GM18870 (cell line): ENCODE measurements at regions not wholly inside any gene's neighbourhood (a gene's known extent, or its start where the extent isn't known, plus 50 kb on each side); places are given as distances from the start of the nearest gene placed in this dataset.
"Not testable (repeated sequence)": the region's sequence is repeated elsewhere in the genome, so short reads cannot be mapped to it uniquely, and the experiment has no call there.

ENCODE experiments used
- ATAC-seq: cut with Tn5 transposase; IDR thresholded peaks from one replicate; pipeline ENCODE4 v1.9.1; 2021; ENCODE audit warnings: moderate library complexity; ENCODE audit not compliant: unreplicated experiment

DNA sequence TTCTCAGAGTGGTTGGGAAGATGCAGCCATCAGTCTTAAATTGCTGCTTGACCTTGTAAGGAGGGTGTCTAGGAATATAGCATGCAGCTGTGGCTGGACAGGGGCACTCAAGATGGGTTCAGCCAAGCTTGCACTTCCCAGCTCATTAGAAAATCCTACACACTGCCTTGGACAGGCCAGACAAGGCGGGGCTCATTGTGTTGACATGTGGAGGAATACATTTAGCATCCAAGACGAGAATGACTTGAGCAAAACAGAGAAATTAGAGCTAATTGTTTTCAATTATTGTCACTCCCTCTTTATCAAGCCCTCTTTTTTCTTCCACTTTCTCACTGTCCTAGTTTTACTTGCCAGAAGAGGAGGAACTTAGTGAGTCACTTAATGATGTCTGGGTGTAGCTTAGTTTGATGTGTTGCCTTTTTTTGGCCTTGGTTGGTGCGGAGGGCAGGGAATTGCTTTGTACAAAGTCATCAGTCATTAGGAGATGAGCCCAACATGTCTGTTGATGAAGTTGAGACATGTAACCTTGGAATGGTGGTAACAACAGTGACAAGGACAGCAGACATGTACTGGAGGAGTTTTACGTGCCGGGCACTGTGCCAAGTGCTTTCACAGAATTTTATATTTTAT lies 1219.3 kb upstream of the WWC1 start:
- ATAC-seq: no peak

DNA sequence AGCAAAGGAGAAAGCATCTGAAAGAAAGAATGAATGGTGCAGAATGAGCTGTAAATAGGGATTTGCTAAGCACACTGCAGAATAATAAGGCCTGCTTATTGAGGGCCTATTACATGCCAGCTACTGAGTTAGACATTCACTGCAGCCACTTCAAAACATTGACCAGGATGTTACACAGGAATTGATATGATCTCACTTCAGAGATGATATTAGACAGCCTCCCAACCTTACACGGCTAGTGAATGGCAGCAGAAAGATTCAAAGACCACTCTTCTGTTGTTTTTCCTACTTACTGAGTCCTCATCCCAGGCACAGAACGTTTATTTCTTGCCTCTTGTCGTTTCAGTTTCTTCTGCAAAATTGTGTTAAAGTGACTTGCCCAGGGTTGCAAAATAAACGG lies 1209.9 kb upstream of the WWC1 start:
- no peak for ATAC-seq

DNA sequence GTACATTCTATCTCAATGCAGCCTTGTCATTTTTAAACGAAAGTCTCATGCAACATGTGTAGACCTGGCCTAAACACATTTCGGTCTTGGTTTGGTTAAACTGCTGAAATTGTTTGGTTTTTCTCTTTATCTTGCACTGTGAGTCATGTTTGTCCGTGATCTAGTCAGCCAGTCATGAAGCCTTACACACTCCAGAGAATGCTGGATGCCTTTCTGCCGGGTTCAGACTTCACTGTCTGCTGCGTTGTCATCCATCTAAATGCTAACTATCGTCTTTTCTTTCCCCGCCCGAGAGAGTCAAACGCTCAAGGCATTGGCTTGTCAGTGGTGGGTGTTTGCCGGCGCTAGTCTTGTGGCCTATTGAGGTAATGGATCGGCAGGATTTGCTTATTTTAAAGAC lies 1194.6 kb upstream of the WWC1 start:
- no peak for ATAC-seq

DNA sequence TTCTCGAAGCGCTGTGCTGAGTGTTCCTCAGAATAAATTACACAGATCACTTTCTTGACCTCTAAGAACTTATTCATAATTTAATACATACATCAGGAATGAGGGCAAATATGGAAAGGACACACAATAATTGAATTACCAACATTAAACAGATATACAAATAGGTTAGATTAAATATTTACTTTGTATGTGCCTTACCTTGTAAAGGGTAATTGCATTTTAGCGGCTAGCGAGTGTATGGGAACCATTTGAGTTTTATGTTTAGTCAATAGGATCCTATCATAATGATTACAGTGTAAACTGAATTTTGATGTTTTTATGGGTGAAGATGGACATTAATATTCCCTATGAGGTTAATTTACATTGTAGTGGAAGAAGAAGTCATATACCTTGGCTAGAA lies 1187.1 kb upstream of the WWC1 start:
- ATAC-seq: no peak

DNA sequence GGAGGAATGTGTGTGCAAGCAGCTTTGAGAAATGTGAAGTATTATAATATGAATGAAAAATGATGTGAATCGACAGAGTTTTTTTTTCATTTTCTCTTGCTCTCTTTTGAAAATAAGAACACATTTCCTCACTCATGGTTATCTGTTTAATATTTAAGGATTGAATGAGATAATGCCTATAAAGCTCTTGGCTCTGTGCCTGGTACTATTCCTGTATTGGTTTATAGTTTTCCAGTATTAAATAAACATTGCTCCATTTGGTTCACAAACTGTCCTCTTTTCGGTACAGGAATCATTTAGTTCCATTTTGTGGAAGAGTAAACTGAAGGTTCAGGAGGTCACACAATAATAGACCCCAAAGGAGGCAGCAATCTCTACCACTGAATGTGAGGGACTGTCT lies 1185.5 kb upstream of the WWC1 start:
- no peak for ATAC-seq

DNA sequence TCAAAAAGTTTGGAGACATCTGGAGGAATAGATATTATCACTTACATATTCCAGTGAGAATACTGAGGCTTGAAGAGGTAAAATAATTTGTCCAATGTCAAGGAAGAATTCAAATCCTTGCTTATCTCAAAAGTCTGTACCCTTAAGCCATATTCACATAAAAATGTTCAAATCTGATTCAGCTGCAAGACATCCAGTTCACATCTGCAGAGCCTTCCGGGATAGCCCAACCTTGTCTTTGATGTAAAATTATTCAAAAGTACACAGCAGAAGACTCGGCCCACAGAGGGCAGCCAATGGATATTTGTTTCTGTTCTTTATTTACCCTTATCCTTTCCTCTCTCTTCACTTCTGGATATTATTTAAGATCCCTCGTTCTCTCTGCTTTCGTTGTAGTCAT lies 1183.8 kb upstream of the WWC1 start:
- ATAC-seq: no peak

DNA sequence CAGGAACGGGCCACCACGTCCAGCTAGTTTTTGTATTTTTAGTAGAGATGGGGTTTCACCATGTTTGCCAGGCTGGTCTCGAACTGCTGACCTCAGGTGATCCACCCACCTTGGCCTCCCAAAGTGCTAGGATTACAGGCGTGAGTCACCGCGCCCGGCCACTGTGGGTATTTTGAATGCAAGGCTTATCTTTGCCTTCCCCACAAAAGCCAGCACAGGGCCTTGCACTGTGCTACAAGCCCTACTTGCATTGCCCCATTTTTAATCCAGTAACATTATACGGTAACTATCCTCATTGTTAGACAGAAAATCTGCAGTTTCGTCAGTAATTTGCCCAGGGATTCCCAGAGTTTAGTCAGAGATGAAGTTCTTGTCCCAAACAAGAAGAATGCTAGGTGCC lies 1183.2 kb upstream of the WWC1 start:
- not testable (repeated sequence) for ATAC-seq

DNA sequence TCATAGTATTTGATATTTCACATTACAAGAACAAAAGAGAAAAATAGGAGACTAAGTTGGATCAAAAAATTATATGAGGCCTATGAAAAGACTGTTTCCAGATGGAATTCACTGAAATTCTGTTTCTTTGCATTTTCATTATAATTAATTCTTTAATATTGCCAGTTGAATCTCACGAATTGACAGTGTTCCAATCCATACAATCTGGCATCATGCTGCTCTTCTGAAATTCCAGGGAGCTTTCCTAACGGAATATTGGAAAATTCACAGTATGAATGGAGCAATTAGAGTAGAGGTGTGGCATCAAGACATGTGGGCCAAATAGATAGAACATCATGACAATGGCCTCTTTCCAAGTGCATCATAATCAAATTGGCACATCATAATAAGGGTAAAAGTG lies 1178.9 kb upstream of the WWC1 start:
- no peak for ATAC-seq

DNA sequence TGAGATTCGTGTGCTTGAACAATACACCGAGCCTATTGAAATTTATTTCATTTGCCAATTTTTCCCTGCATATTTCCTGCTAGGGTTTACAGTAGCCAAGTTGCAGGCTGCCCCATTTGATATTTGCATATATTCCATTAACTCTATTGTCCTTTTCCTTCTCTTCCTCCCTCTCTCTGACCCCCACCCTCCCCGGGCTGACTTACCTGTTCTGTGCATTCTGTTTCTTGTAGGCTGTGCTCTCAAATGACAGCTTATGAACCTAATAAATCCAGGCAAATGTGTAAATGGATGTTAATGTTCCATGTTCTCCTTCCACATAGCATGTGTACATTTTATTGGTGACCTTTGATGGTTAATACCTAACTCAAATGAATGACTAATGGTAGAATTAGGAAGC lies 1169.2 kb upstream of the WWC1 start:
- no peak for ATAC-seq

DNA sequence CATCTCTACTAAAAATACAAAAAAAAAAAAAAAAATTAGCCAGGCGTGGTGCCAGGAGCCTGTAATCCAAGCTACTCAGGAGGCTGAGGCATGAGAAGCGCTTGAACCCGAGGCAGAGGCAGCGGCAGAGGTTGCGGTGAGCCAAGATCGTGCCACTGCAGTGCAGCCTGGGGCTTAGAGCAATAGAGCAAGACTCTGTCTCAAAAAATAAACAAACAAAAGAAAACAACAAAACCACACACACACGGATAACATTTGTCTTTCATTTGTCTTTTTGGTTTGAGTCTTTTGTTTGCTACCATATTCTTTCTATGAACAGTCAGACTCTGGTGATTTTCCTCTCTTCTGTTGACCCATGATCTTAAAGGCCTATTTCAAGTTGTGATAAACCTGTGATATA lies 1168.3 kb upstream of the WWC1 start:
- no peak for ATAC-seq

DNA sequence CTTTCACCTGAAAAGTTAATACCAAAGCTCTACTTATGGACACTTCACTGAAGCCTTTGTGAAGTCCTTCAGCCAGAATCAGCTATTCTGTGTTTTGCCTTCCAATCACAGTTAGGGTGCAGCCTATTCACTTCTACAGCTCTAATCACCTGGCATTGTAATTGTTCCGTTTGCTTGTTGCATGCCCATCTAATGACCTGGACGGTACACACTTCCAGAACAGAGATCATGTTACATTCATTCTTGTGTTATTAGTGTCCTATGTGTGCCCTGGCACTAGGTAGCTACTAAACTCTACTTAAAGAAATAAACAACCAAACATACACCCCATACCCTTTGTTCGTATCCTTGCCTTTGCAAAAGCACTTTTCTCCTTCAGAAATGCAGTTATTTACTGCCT lies 1162.9 kb upstream of the WWC1 start:
- ATAC-seq: no peak

DNA sequence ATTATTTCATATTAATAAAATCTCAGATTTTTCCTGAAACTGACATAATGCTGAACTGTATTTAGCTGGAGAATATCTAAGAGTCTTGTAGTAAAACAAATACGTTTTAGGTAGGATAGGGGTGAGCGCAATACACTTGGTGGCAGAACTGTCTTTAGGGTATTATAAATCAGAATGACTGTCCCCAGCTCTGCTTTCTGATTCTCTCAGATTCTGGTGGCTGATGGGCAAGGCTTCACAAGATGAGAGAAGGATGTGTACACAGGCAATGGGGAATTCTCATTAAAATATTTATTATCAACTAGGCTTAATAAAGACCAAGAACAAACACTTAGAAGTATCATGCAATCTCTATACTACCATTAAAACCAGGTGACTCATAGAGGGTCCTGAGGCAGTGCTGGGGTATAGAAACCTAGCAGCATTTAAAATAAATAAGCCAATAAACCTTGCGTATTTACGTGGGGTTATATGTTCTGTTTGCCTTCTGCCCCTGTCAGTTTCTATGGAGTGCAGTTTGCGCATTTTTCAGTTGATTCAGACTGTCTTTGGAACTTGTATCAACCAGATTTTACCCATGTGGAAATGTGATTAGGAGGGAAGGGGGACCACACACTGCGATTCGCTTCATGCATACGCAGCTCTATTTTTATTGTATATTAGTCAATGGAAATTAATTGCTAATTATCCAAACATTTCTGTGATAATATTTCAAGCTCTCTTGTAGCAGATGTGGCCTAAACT lies 1150.7 kb upstream of the WWC1 start:
- ATAC-seq: no peak

DNA sequence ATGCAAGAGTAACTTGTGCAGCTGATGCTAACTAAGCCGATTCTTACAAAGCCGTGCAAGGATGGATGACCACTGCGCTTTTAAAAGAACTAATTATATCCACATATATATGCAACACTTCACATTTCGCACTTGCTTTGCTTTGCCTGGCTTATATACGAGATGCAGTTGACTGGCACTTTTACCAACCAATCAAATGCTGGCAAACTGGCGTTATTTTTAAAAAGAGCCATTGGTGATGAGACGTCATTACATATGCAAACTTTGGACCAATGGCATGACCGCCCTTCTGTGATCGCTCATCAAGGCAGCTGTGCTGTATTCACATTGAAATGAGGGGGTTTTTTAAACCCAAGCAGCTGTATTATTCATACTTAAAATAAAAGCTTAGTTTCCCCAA lies 1147.7 kb upstream of the WWC1 start:
- ATAC-seq: no peak

DNA sequence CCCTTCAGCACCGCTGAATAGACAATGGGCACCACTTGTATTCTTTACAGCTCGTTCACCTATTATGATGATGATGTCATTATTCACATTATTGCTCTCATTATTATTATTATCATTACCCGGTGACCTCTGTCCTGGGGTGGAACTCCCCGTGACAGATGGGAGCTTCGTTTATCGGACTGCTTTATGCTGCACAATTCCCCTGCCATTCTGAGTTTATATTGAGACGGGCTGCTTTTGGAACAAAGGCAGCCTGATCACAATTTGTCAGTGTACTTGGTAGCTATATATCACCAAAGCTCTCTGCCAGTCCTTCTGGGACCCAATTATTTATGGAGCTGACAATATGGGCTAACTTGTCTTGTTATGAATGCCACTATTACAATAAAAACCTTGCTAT lies 1145.6 kb upstream of the WWC1 start:
- no peak for ATAC-seq

DNA sequence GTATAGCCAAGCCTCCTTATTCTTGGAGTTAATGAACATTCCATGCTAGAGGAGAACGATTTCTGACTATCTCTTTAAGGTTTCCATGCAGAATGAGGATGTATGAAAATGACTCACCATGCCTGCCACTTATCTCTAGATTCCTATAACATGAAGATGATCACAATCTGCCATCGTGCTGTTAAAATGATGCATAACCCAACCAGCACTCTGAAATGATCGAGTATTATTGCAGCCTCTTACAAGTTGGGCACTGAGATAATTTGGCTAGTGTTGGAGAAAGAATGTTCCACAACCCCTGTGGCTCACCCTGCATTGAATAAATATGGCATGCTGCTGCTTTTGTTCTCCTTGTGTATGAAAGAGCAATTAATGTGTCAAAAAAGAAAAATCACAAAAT lies 1143.6 kb upstream of the WWC1 start:
- ATAC-seq: no peak

DNA sequence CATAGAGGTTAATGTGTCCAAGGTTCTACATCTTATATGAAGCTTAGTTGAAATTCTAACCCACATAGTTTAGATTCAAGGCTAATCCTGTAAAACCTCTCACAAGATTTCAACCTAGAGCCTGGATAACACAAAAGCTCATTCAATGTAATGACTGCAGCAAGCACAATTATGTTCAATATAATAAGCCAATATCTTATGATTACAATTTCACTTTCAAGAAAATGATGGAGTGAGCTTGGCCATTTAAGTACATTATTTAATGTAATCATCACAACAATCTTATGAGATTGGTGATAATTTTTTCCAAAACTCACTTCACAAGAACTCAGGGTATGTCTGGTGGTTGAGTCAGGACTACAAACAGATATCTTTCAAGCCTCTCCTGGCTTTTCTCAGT lies 1140.8 kb upstream of the WWC1 start:
- no peak for ATAC-seq

DNA sequence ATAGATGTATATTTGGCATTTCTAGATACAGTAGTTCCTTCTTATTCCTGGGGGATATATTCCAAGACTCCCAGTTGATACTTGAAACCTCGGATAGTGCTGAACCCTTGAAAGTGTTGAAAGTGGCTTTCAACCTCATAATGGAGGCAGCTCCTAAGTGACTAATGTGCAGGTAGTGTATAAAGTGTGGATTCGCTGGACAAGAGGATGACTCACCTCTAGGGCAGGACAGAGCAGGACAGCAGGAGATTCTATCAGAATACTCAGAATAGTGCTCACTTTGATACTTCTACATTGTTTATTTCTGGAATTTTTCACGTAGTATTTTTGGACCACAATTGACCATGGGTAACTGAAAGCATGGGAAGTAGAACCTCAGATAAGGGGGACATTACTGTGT lies 1138.9 kb upstream of the WWC1 start:
- no peak for ATAC-seq

DNA sequence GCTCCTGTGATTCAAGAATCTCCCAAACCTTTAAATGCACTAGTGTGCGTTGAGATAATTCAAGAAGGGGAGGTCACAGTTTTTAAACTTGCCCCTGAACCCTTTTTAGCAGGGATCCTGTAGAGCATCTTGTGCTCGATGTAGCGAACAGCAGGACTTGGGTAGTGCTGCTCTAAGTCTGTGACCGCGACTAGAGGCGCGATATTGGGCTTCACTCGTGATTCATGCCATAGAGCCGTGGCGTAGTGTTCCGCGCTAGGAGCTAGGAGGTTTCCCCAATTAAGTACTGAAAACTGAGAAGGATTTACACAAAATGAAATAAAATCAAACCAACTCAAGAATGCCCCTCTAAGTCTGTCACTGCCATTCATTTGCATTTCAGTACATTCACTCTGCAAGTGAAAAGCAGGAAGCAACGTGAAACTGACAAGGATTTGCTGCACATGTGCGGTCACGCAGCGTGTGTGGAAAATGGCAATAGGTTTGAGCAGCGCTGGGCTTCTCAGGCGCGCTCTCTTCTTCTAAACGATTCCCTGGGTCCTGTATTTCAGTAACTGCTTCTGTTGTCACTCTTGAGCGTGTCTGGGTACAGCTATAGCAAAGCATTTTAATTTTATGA lies 1135.9 kb upstream of the WWC1 start:
- no peak for ATAC-seq

DNA sequence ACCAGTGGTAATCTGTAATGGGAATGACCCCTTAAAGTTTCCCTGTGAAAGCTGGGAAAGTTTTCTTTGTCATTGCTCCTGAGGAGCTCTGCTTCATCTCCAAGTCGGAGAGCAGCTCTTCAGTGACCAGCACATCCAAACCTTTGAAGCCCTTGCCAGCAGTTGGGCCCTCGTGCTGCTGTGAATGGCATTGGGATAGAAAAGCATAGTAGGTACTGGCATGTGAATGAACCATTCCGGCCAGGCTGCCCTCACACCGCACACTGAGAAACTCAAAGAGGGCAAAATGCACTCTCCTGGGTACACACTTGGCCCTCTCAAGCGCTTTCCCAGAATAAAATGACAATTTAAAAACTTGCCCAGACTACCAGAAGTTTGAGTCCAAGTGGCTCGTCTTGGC lies 1135.0 kb upstream of the WWC1 start:
- no peak for ATAC-seq

DNA sequence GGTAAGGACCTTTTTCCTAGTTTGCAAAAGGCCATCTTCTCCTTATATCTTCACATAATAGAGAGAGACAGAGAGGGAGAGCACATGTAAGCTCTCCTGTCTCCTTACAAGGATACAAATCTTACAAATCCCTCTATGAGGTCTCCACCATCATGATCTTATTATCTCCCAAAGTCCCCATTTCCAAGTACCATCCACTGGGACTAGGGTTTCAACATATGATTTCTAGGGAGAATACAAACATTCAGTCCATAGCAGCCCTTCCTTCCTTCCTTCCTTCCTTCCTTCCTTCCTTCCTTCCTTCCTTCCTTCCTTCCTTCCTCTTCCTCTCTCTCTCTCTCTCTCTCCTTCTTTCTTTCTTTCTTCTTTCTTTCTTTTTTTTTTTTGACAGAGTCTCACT lies 1132.9 kb upstream of the WWC1 start:
- ATAC-seq: no peak

DNA sequence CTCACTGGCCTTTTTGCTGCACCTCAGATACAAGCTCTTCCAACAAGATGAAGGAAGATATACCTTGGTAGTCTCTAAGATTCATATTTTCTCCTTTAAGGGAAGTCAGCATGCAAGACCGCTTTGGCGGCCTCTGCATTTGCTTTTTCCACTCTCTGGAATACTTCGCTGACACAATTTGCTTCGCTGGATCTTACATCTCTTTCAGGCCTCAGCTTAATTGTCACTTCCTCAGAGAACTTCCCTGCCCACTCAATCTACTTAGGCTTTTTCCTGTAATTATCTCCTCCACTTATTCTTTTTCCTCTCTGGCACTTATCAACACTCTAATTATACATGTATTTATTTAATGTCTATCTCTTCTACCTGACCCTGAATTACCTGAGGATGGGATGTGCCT lies 1131.1 kb upstream of the WWC1 start:
- no peak for ATAC-seq

DNA sequence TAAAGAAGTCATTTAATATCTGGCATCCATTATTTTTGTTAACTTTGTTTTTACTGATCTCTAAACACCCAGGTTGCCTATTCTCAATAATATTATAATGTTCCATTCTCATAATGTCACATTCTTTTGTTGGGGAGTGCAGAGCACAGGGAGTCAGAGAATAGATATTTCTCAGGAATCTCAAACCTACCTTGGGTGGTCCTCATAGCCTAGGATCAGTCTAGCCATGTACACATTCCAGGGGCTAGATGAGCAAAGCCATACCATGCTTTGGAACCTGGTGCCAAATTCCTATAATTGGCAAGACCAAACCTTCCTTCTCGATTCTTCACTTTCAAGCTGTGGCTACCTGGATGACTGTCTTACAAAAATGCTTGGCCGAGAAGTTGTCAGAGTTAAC lies 1124.7 kb upstream of the WWC1 start:
- ATAC-seq: no peak
